ENCODE measurements at regions not wholly inside any gene's neighbourhood (a gene's known extent, or its start where the extent isn't known, plus 50 kb on each side); places are given as distances from the start of the nearest gene placed in this dataset.

DNA sequence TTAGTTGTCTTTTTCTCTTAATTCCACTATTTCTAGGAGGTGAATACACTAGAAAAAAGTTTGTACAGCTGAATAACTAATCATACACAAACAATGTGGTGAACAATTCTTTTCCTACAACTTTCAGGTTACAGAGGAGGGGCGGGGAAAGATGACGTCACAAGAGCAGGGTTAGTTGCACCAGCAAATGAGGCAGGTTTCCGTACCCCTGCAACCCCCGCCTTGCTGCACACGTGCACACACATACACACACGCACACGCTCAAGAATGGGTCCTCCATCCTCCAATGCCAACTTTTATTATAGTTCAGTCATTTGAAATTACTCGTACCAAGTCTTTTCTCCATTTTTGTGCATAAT lies 122.8 kb downstream of the ARL4C start:
- H3K27me3 ChIP-seq (ENCODE audit: control insufficient read depth in 2 of 2, insufficient read depth in 2 of 2, low read length in 2 of 2): peaks cover 2 to 4% of the 10 kb centered on the region in 2 experiments
- FAIRE-seq (no peak), DNase-seq (ENCODE audit: low read depth, low spot score) (no peak)
- no TSS peak for BruUV-seq (replicated peaks)
- no peaks in the 10 kb centered on the region for H3K79me2 ChIP-seq (ENCODE audit: control insufficient read depth, insufficient read depth, low read length)
- no peaks in the 10 kb centered on the region for H4K20me1 ChIP-seq (replicated peaks; ENCODE audit: control insufficient read depth, extremely low read depth, insufficient read depth, low read length)
- TF ChIP-seq POLR2A (IDR thresholded peaks at IDR 0.05; ENCODE audit: low read depth, low read length) (no peak), POLR2AphosphoS5 (IDR thresholded peaks at IDR 0.05; ENCODE audit: insufficient read depth, low read depth, low read length) (no peak), FOS (IDR thresholded peaks at IDR 0.05; ENCODE audit: borderline replicate concordance, insufficient read depth, low read length) (no peak), EZH2 (IDR thresholded peaks at IDR 0.05; ENCODE audit: borderline replicate concordance, low read depth, low read length, severe bottlenecking) (no peak), JUN (IDR thresholded peaks at IDR 0.05; ENCODE audit: borderline replicate concordance, insufficient read depth, insufficient read length, low read depth) (no peak), MYC (IDR thresholded peaks at IDR 0.05; ENCODE audit: low read depth, low read length) (no peak), GATA2 (IDR thresholded peaks at IDR 0.05; ENCODE audit: insufficient read depth, insufficient read length, low read depth, low read length) (no peak)
- TF ChIP-seq, protein P1, sequence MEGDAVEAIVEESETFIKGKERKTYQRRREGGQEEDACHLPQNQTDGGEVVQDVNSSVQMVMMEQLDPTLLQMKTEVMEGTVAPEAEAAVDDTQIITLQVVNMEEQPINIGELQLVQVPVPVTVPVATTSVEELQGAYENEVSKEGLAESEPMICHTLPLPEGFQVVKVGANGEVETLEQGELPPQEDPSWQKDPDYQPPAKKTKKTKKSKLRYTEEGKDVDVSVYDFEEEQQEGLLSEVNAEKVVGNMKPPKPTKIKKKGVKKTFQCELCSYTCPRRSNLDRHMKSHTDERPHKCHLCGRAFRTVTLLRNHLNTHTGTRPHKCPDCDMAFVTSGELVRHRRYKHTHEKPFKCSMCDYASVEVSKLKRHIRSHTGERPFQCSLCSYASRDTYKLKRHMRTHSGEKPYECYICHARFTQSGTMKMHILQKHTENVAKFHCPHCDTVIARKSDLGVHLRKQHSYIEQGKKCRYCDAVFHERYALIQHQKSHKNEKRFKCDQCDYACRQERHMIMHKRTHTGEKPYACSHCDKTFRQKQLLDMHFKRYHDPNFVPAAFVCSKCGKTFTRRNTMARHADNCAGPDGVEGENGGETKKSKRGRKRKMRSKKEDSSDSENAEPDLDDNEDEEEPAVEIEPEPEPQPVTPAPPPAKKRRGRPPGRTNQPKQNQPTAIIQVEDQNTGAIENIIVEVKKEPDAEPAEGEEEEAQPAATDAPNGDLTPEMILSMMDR (IDR thresholded peaks at IDR 0.05; ENCODE audit: extremely low read depth in 1 of 2, insufficient read depth in 1 of 2, low read depth in 1 of 2, low read length in 2 of 2): no peak
- TF ChIP-seq, protein P2, sequence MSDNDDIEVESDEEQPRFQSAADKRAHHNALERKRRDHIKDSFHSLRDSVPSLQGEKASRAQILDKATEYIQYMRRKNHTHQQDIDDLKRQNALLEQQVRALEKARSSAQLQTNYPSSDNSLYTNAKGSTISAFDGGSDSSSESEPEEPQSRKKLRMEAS (IDR thresholded peaks at IDR 0.05; ENCODE audit: insufficient read depth, insufficient read length): no peak
- no peaks in the 10 kb centered on the region for H3K4me1 ChIP-seq (ENCODE audit: control insufficient read depth, extremely low read depth, insufficient read depth, low read length)
- H3K9me3 ChIP-seq (replicated peaks; ENCODE audit: control insufficient read depth, insufficient read depth, low read length): no peaks in the 10 kb centered on the region
- H3K36me3 ChIP-seq (ENCODE audit: control insufficient read depth in 2 of 2, extremely low read depth in 1 of 2, insufficient read depth in 2 of 2, low read length in 2 of 2): no peaks in the 10 kb centered on the region
- POLR2A ChIA-PET: no interaction called here
- no peaks in the 10 kb centered on the region for H3K9me1 ChIP-seq (replicated peaks; ENCODE audit: control insufficient read depth, extremely low read depth, insufficient read depth, low read length)
- CTCF ChIA-PET: interaction anchor here (0.9 to 1.3 kb wide), 2 partner anchors 123 to 239 kb away, joined by 3 read pairs; partner anchors contain the start of gene ARL4C
- dilution Hi-C loops (cut with MboI; ENCODE audit: extremely low pct_ligation_motif_present, low sequenced_read_pairs): no loop called here
- intact Hi-C loops (cut with micrococcal nuclease): no loop called here
- no peak overlapping the region for H3K9ac ChIP-seq (replicated peaks; ENCODE audit: extremely low read depth, insufficient read depth, low read length)
- H3K27ac ChIP-seq (ENCODE audit: insufficient read depth, low read depth, low read length): no peak overlapping the region
- no peak overlapping the region for H3K4me3 ChIP-seq (replicated peaks in 1 of 3; ENCODE audit: insufficient read depth in 1 of 3, low read depth in 1 of 3, low read length in 3 of 3)
- no peak overlapping the region for H3K4me2 ChIP-seq (ENCODE audit: insufficient read depth, low read length)
- H2AFZ ChIP-seq (ENCODE audit: low read depth, low read length): no peak overlapping the region
